Sciatic nerve (tissue), 2 donors: ENCODE measurements at regions not wholly inside any gene's neighbourhood (a gene's known extent, or its start where the extent isn't known, plus 50 kb on each side); places are given as distances from the start of the nearest gene placed in this dataset.

ENCODE experiments used
- ATAC-seq: fragments of 200-7000 bp; cut with Tn5 transposase; one replicate; pipeline ENCODE4 v1.9.1; 2020; ENCODE audit warnings: mild to moderate bottlenecking, moderate library complexity
- DNase-seq: peaks from one replicate; pipeline ENCODE4 v3.0.0-alpha.2; 2020; ENCODE audit warnings: low spot score
- intact Hi-C: fragments of 100-400 bp; cut with DNase I; formaldehyde crosslinking; loops from one replicate; pipeline ENCODE4 v1.14.2; 2022
- donor health status: DM: no; HTN: no; CAD: no.
- donor health status: DM: no; HTN: no; CAD: no.

DNA sequence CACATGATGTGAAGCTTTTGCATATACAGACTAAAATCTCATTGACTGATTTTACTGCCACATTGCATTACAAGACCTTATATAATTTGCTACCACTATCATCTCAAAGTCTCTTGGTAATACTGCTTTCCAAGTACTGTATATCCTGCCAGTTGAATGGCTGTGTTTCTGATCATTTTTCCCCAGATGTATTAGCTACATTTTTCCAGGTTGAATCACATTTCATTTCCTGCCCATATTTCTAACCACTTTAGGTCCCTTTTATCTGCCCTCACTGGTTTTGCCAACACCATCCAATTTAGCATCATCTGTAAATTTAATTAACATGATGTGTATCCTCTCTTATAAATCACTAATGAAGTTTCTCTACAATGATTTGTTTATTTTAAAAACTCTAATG is 365.7 kb upstream of the PMFBP1 start:
- ATAC-seq (no peak), DNase-seq (no peak)
- intact Hi-C loops, result no loop called here

GRCh38 chr16:72536723-72537435 is 364.9 kb upstream of the PMFBP1 start:
- ATAC-seq (no peak), DNase-seq (no peak)
- intact Hi-C loops, result no loop called here

GRCh38 chr16:72532906-72533410 is 361.0 kb upstream of the PMFBP1 start:
- ATAC-seq (no peak), DNase-seq (no peak)
- intact Hi-C loops, result no loop called here

GRCh38 chr16:72530434-72530833 is 358.5 kb upstream of the PMFBP1 start:
- ATAC-seq (no peak), DNase-seq (no peak)
- intact Hi-C loops, result no loop called here

DNA sequence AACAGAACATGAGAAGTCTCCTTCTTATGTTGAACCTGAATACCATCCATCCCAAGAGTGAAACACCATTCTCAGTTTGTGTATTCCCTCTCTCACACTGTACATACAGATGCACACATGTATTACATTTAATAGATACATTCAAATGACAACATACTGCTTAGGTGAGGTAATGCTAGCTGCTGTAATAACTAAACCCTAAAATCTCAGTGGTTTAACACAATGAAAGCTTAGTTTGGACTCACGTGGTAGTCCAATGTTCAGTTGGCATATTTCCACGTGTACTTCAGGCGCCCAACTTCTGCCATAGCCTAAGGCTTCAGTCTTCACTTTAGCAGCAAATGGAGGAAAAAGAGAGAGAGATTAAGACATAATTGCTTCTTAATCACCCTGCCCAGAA is 351.1 kb upstream of the PMFBP1 start:
- ATAC-seq, result no peak
- DNase-seq, result no peak
- intact Hi-C loops, result no loop called here

DNA sequence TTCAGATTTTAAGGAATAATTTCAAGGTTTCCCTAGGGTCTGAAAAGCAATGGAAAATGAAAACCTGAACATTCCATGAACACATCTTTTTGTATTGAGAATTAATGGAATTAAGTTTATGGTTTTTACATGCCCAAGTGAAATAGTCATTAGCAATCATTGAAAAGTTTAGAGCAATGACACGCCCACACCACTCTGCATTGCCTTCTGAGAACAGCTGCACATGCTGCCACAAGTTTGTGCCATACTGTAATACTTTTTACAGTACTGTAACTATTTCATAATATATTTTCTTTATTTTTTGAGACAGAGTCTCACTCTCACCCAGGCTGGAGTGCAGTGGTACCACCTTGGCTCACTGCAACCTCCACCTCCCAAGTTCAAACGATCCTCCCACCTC is 345.2 kb upstream of the PMFBP1 start:
- intact Hi-C loops, result no loop called here
- DNase-seq (no peak), ATAC-seq (no peak)

DNA sequence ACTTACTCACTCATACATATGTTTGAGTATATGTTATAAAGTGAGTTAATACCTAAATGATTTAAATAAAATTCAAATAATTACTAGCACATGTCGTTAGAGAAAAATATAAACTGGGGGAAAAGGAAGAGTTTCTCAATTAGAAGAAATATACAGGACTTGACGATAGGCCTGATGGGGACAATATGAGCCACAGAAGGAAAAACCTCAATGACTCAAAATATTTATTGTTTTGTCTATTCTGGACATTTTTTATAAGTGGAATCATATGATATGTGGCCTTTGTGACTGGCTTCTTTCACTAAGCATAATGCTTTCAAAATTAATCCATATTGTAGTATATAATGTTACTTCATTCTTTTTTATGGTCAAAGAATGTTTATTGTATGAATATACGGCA is 339.2 kb upstream of the PMFBP1 start:
- DNase-seq (no peak), ATAC-seq (no peak)
- intact Hi-C loops, result no loop called here

GRCh38 chr16:72508191-72508590 is 336.2 kb upstream of the PMFBP1 start:
- DNase-seq, result no peak
- ATAC-seq, result no peak
- intact Hi-C loops, result no loop called here

- ATAC-seq, result no peak
- DNase-seq, result no peak
- intact Hi-C loops, result no loop called here
Measured at GRCh38 chr16:72502594-72503005, 330.6 kb upstream of the PMFBP1 start.

- intact Hi-C loops, result no loop called here
- DNase-seq (peak; percentile 76), ATAC-seq (peak; percentile 72)
Measured at GRCh38 chr16:72501739-72502593, 330.0 kb upstream of the PMFBP1 start.

- ATAC-seq (no peak), DNase-seq (no peak)
- intact Hi-C loops, result no loop called here
Measured at GRCh38 chr16:72500545-72500944, 328.6 kb upstream of the PMFBP1 start.

- ATAC-seq (no peak), DNase-seq (no peak)
- intact Hi-C loops, result no loop called here
Measured at GRCh38 chr16:72493716-72494415, 321.9 kb upstream of the PMFBP1 start.

- intact Hi-C loops, result no loop called here
- ATAC-seq (no peak), DNase-seq (no peak)
Measured at GRCh38 chr16:72487283-72487682, 315.3 kb upstream of the PMFBP1 start.

- intact Hi-C loops, result no loop called here
- no peak for ATAC-seq
Measured at GRCh38 chr16:72482695-72483094, 310.7 kb upstream of the PMFBP1 start.

DNA sequence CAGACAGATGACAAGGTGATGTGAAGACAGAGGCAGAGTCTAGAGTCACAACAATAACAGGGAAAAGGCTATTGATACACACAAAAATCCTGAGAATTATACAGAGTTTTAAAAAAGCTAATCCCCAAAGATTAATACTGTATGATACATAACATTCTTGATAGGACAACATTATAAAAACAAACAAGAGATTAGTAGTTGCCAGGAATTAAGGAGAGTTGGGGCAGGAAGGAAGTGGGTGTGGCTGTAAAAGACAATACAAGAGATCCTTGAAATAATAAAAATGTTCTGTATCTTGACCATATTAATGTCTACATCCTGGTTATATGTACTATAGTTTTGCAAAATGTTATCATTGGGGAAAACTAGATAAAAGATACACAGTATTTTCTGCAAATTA is 309.5 kb upstream of the PMFBP1 start:
- DNase-seq (no peak), ATAC-seq (no peak)
- intact Hi-C loops, result no loop called here

More at GRCh38 chr16:72482695-72483094, 310.7 kb upstream of the PMFBP1 start:
- DNase-seq, result no peak

GRCh38 chr16:72480911-72481310 is 309.0 kb upstream of the PMFBP1 start:
- DNase-seq (no peak), ATAC-seq (no peak)
- intact Hi-C loops, result no loop called here

DNA sequence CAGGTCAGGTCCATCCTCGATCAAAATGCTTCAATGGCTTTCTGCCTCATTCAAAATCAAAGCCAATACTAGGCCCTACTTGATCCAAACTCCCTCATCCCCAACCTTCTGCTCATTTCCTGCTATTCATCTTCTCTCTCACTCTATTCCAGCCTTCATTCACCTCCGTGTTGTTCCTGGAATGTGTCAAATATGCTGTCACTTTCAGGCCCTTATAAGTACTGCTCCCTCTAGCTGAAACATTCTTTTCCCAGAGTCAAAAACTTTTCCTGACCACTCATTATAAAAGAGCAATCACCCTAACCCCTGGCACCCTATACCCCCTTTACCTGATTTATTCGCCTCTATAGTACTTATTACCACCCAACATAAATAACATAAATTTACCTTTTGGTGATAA is 303.7 kb upstream of the PMFBP1 start:
- ATAC-seq, result no peak
- no peak for DNase-seq
- intact Hi-C loops, result no loop called here

GRCh38 chr16:72474501-72475123 is 302.7 kb upstream of the PMFBP1 start:
- intact Hi-C loops, result no loop called here
- DNase-seq (no peak), ATAC-seq (no peak)

DNA sequence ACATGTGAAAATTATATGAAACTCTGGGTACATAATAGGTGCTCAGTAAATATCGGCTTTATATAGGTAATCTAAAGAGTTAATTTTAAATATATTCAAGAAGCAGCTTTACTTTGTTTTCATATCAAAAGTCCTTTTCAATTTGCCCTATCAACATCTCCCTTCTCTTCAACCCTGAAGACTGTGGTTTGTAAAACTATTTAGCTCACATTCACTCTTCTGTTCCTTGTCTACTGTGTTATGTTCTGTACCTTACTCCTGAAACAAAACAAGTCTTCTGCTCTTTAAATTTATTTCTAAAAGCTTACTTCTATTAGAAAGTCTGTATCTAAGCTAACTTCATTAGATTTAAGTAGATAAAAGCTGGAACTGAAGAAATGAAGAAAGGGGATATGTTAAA is 301.7 kb upstream of the PMFBP1 start:
- ATAC-seq, result no peak
- intact Hi-C loops, result no loop called here
- no peak for DNase-seq
